Uterus (tissue), 3 donors: ENCODE measurements at regions not wholly inside any gene's neighbourhood (a gene's known extent, or its start where the extent isn't known, plus 50 kb on each side); places are given as distances from the start of the nearest gene placed in this dataset.

Experiments used
- DNase-seq, 2 donors: peaks; one replicate each; pipeline ENCODE4 v3.0.0-alpha.2; 2019 to 2020
- H3K27ac ChIP-seq, 2 donors: fragments of 200-600 bp; sonication (generic); 1 replicate in 1 of 2; 2 replicates in 1 of 2; pipeline ENCODE4 v1.5.1; 2016 to 2018
- H3K27me3 ChIP-seq, 2 donors: fragments of 200-600 bp; sonication (generic); one replicate each; pipeline ENCODE4 v1.5.1; 2018 to 2019; ENCODE audit warnings: control low read depth in 1 of 2
- H3K36me3 ChIP-seq, 2 donors: fragments of 200-600 bp; sonication (generic); one replicate each; pipeline ENCODE4 v1.5.1; 2019; ENCODE audit warnings: control low read depth in 1 of 2
- H3K4me1 ChIP-seq, 2 donors: fragments of 200-600 bp; sonication (generic); one replicate each; pipeline ENCODE4 v1.5.1; 2018 to 2019; ENCODE audit warnings: control low read depth in 1 of 2
- H3K4me3 ChIP-seq, 2 donors: fragments of 200-600 bp; sonication (generic); 1 replicate in 1 of 2; 2 replicates in 1 of 2; pipeline ENCODE4 v1.5.1; 2018 to 2019; ENCODE audit warnings: mild to moderate bottlenecking in 1 of 2
- H3K9me3 ChIP-seq, 2 donors: fragments of 200-600 bp; sonication (generic); one replicate each; pipeline ENCODE4 v1.5.1; 2019; ENCODE audit warnings: control low read depth in 1 of 2
- POLR2A ChIP-seq, 2 donors: fragments of 450-650 bp; IDR thresholded peaks; one replicate each; pipeline ENCODE4 v1.6.1; 2016; ENCODE audit warnings: antibody characterized with exemption in 2 of 2, mild to moderate bottlenecking in 1 of 2, moderate library complexity in 1 of 2
- intact Hi-C: fragments of 100-400 bp; cut with DNase I; formaldehyde crosslinking; loops from one replicate; pipeline ENCODE4 v1.15.1; 2023; ENCODE audit warnings: low total_unique reads
- TF ChIP-seq, protein P1 (sequence below), 4 experiments: fragments of 200-600 bp in 2 of 4; fragments of 450-650 bp in 2 of 4; sonication (generic) in 2 of 4; IDR thresholded peaks; one replicate each; pipeline ENCODE4 v1.5.1; 2016 to 2019; ENCODE audit warnings: antibody characterized with exemption in 4 of 4, mild to moderate bottlenecking in 2 of 4, moderate library complexity in 1 of 4
- donor health status: DM: yes; HTN: yes; CAD: no.

DNA sequence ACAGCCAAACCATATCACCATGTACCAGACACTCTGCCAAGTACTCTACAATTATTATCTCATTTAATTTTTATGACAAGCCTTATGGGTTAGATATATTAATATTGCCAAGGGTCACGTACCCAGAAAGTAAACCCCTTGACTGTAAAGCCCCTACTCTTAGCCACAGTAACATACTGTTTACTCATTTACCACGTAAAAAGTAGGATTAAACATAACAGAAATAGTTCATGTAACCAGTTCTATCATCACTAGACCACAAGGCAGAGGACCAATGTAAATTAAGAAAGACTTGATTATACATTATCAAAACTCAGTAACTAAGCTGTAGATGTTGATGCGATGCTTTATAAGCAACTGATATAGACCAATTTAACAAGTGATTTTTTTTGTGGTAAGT lies 101.5 kb upstream of the CNTNAP4 start:
- Histone ChIP-seq H3K27ac (no peak overlapping the region), H3K27me3 (no peaks in the 10 kb centered on the region), H3K4me3 (no peak overlapping the region), H3K4me1 (no peaks in the 10 kb centered on the region), H3K9me3 (peaks cover 0 to 4% of the 10 kb centered on the region in 2 donors), H3K36me3 (no peaks in the 10 kb centered on the region)
- TF ChIP-seq POLR2A (IDR thresholded peaks at IDR 0.05) = no peak
- TF ChIP-seq, protein P1, sequence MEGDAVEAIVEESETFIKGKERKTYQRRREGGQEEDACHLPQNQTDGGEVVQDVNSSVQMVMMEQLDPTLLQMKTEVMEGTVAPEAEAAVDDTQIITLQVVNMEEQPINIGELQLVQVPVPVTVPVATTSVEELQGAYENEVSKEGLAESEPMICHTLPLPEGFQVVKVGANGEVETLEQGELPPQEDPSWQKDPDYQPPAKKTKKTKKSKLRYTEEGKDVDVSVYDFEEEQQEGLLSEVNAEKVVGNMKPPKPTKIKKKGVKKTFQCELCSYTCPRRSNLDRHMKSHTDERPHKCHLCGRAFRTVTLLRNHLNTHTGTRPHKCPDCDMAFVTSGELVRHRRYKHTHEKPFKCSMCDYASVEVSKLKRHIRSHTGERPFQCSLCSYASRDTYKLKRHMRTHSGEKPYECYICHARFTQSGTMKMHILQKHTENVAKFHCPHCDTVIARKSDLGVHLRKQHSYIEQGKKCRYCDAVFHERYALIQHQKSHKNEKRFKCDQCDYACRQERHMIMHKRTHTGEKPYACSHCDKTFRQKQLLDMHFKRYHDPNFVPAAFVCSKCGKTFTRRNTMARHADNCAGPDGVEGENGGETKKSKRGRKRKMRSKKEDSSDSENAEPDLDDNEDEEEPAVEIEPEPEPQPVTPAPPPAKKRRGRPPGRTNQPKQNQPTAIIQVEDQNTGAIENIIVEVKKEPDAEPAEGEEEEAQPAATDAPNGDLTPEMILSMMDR (IDR thresholded peaks at IDR 0.05) = no peak
- intact Hi-C loops = no loop called here
- no peak for DNase-seq

DNA sequence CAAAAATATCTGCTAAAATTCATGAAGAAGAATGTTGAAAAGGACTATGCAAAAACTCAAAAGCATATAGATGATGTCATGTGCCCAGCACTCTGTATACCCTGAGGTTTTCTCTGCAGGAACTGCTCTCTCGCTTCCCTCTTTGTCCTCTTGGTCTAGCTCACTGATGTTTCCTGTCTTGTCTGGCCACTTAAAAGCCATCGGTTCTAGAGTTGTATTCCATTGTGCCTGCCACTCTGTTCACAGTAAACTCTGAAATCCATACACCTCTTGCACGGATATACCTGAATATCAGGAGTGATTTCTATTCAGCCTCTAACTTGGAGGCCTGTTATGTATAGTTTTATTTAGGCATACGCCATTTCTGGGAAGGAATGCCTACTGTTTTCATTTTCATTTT lies 101.0 kb upstream of the CNTNAP4 start:
- no peaks in the 10 kb centered on the region for H3K36me3 ChIP-seq
- peaks cover 0 to 4% of the 10 kb centered on the region in 2 donors for H3K9me3 ChIP-seq
- no peak for DNase-seq
- TF ChIP-seq POLR2A (IDR thresholded peaks at IDR 0.05) = no peak
- TF ChIP-seq, protein P1 (IDR thresholded peaks at IDR 0.05) = no peak
- H3K4me1 ChIP-seq = no peaks in the 10 kb centered on the region
- no peak overlapping the region for H3K27ac ChIP-seq
- H3K27me3 ChIP-seq = no peaks in the 10 kb centered on the region
- no peak overlapping the region for H3K4me3 ChIP-seq
- intact Hi-C loops = no loop called here

DNA sequence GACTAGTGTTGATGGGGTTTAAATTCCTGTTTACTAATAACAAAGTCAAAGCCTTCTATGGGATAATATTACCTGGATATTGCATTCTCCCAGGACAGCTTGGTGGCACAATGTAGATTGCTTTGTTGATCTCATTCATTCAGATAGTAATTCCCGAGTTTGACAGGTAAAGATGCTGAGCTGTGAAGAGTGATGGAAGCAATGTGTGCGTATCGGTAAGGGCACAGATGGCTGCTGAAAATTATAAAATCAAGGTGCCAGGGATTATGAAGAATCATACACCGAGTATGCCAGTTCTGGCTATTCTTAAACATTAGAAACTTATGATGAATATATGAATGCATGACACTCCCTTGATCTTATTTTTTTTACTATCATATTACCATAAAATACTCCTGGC lies 100.6 kb upstream of the CNTNAP4 start:
- H3K36me3 ChIP-seq = no peaks in the 10 kb centered on the region
- H3K27me3 ChIP-seq = no peaks in the 10 kb centered on the region
- no peak for DNase-seq
- H3K4me3 ChIP-seq = no peak overlapping the region
- no peak for TF ChIP-seq POLR2A (IDR thresholded peaks at IDR 0.05)
- TF ChIP-seq, protein P1 (IDR thresholded peaks at IDR 0.05) = no peak
- peaks cover 0 to 4% of the 10 kb centered on the region in 2 donors for H3K9me3 ChIP-seq
- intact Hi-C loops = no loop called here
- no peak overlapping the region for H3K27ac ChIP-seq
- H3K4me1 ChIP-seq = no peaks in the 10 kb centered on the region

DNA sequence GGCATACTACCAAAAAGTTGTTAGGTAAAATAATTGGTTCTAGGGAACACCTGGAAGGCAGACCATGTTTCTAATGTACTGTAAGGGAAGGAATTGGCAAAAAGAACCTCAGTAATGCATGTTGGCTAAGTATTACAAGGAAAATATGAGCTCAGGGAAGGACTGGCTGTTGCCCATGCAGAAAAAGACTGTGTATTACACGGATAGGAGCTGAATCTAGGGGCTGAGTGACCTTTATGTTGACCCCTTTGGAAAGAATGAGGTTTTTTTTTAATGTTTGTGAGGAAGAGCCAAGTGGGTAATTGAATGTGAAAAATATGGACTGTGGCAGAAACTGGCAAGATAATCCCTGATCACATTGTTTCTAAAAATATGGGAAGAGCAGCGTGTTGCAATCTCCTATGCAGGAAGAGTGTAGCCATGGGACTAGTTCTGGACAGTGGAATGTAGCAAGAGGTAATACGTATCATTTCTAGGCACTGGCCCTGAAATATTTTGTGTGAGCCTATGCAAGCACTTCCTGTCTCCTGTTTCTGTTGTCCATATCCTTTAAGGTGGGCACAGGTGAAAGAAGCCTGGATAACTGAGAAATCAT lies 95.1 kb upstream of the CNTNAP4 start:
- Histone ChIP-seq H3K36me3 (no peaks in the 10 kb centered on the region), H3K4me1 (no peaks in the 10 kb centered on the region), H3K9me3 (no peaks in the 10 kb centered on the region), H3K27me3 (no peaks in the 10 kb centered on the region), H3K4me3 (no peak overlapping the region), H3K27ac (no peak overlapping the region)
- intact Hi-C loops = no loop called here
- DNase-seq = no peak
- TF ChIP-seq, protein P1 (IDR thresholded peaks at IDR 0.05) = no peak
- TF ChIP-seq POLR2A (IDR thresholded peaks at IDR 0.05) = no peak

DNA sequence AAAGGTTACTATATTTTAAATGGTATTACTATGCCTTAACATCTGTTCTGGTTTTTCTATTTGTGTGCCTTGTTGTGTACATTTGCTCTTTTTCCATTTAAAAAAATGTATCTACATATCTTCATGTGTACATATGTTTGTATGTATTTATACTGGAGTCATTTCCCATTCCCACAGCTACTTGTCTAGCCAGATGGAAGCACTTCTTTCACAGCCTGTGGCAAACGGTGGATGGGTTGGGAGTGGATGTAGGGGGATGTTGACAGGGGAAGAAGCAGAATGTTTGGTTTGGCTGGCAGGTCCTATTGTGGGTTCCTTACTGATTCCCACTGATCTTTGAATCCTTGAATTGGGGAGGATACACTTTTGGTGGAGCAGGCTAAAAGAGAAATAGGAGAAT lies 93.6 kb upstream of the CNTNAP4 start:
- Histone ChIP-seq H3K4me3 (no peak overlapping the region), H3K36me3 (no peaks in the 10 kb centered on the region), H3K4me1 (no peaks in the 10 kb centered on the region), H3K27me3 (no peaks in the 10 kb centered on the region), H3K27ac (no peak overlapping the region), H3K9me3 (no peaks in the 10 kb centered on the region)
- no peak for DNase-seq
- intact Hi-C loops = no loop called here
- TF ChIP-seq POLR2A (IDR thresholded peaks at IDR 0.05) = no peak
- TF ChIP-seq, protein P1 (IDR thresholded peaks at IDR 0.05) = no peak
